ENCODE measurements at regions not wholly inside any gene's neighbourhood (a gene's known extent, or its start where the extent isn't known, plus 50 kb on each side); places are given as distances from the start of the nearest gene placed in this dataset.

DNA sequence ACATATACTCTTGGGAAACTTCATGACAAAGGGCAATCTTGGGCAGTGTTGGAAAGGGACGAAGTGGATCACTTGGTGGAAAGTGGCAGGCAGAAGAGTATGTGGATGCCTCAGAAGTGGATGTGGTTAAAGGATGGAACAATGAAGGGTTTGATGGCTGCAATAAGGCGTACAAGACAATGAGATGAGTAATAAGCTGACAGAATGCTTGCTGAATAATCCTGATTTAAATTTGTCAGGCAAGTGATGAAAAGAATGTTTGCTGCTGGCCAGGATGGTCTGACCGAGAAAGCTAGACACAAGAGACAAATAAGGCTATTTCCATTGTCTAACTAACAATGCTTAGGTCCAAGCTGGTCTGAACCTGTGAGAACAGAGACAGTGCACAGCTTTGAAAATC, 61.6 kb upstream of the CEP85L start:
- TF ChIP-seq, protein P1, sequence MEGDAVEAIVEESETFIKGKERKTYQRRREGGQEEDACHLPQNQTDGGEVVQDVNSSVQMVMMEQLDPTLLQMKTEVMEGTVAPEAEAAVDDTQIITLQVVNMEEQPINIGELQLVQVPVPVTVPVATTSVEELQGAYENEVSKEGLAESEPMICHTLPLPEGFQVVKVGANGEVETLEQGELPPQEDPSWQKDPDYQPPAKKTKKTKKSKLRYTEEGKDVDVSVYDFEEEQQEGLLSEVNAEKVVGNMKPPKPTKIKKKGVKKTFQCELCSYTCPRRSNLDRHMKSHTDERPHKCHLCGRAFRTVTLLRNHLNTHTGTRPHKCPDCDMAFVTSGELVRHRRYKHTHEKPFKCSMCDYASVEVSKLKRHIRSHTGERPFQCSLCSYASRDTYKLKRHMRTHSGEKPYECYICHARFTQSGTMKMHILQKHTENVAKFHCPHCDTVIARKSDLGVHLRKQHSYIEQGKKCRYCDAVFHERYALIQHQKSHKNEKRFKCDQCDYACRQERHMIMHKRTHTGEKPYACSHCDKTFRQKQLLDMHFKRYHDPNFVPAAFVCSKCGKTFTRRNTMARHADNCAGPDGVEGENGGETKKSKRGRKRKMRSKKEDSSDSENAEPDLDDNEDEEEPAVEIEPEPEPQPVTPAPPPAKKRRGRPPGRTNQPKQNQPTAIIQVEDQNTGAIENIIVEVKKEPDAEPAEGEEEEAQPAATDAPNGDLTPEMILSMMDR (IDR thresholded peaks at IDR 0.05) = no peak
- no peak for TF ChIP-seq POLR2A (IDR thresholded peaks at IDR 0.05)

Measured in uterus (tissue), 2 donors.